ENCODE measurements at regions not wholly inside any gene's neighbourhood (a gene's known extent, or its start where the extent isn't known, plus 50 kb on each side); places are given as distances from the start of the nearest gene placed in this dataset.

GRCh38 chr1:30334767-30335166, 388.6 kb downstream of the MATN1 start:
- no peak for TF ChIP-seq CTCF (IDR thresholded peaks at IDR 0.05; ENCODE audit: low read depth, low read length, missing input control)
- TF ChIP-seq TAF1 (conservative IDR thresholded peaks at IDR 0.05), result no peak
- no peak for TF ChIP-seq SP1 (IDR thresholded peaks at IDR 0.05)
- TF ChIP-seq, protein P1, sequence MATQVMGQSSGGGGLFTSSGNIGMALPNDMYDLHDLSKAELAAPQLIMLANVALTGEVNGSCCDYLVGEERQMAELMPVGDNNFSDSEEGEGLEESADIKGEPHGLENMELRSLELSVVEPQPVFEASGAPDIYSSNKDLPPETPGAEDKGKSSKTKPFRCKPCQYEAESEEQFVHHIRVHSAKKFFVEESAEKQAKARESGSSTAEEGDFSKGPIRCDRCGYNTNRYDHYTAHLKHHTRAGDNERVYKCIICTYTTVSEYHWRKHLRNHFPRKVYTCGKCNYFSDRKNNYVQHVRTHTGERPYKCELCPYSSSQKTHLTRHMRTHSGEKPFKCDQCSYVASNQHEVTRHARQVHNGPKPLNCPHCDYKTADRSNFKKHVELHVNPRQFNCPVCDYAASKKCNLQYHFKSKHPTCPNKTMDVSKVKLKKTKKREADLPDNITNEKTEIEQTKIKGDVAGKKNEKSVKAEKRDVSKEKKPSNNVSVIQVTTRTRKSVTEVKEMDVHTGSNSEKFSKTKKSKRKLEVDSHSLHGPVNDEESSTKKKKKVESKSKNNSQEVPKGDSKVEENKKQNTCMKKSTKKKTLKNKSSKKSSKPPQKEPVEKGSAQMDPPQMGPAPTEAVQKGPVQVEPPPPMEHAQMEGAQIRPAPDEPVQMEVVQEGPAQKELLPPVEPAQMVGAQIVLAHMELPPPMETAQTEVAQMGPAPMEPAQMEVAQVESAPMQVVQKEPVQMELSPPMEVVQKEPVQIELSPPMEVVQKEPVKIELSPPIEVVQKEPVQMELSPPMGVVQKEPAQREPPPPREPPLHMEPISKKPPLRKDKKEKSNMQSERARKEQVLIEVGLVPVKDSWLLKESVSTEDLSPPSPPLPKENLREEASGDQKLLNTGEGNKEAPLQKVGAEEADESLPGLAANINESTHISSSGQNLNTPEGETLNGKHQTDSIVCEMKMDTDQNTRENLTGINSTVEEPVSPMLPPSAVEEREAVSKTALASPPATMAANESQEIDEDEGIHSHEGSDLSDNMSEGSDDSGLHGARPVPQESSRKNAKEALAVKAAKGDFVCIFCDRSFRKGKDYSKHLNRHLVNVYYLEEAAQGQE (IDR thresholded peaks at IDR 0.05), result no peak
- TF ChIP-seq JUND (IDR thresholded peaks at IDR 0.05), result no peak
- TF ChIP-seq MAX (IDR thresholded peaks at IDR 0.05), result no peak
- no peak for TF ChIP-seq ATF3 (IDR thresholded peaks at IDR 0.05)
- TF ChIP-seq RAD21 (IDR thresholded peaks at IDR 0.05), result no peak
- TF ChIP-seq GABPA (IDR thresholded peaks at IDR 0.05 in 1 of 2, conservative IDR thresholded peaks at IDR 0.05 in 1 of 2), result no peak
- no peak for TF ChIP-seq HNF4A (conservative IDR thresholded peaks at IDR 0.05)
- TF ChIP-seq, protein P2, sequence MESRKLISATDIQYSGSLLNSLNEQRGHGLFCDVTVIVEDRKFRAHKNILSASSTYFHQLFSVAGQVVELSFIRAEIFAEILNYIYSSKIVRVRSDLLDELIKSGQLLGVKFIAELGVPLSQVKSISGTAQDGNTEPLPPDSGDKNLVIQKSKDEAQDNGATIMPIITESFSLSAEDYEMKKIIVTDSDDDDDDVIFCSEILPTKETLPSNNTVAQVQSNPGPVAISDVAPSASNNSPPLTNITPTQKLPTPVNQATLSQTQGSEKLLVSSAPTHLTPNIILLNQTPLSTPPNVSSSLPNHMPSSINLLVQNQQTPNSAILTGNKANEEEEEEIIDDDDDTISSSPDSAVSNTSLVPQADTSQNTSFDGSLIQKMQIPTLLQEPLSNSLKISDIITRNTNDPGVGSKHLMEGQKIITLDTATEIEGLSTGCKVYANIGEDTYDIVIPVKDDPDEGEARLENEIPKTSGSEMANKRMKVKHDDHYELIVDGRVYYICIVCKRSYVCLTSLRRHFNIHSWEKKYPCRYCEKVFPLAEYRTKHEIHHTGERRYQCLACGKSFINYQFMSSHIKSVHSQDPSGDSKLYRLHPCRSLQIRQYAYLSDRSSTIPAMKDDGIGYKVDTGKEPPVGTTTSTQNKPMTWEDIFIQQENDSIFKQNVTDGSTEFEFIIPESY (IDR thresholded peaks at IDR 0.05), result no peak
